PC-9 (cell line): ENCODE measurements at regions not wholly inside any gene's neighbourhood (a gene's known extent, or its start where the extent isn't known, plus 50 kb on each side); places are given as distances from the start of the nearest gene placed in this dataset.

Experiments used
- BruUV-seq: library from RNA; stranded (reverse); fragments of 400-500 nt; replicated peaks from 2 replicates; lab custom pipeline; 2021; lab: Mats Ljungman, UMichigan
- CTCF ChIA-PET: fragments of 300-600 bp; sonication (Branson Sonifier 250); formaldehyde crosslinking; loops from one replicate; lab custom pipeline; 2022; ENCODE audit warnings: antibody characterized with exemption; lab: Charles Lee
- POLR2A ChIA-PET: fragments of 300-600 bp; sonication (Branson Sonifier 250); formaldehyde crosslinking; loops from one replicate; lab custom pipeline; 2022; ENCODE audit warnings: antibody characterized with exemption; ENCODE audit not compliant: unreplicated experiment; lab: Charles Lee
- DNase-seq, 2 experiments: peaks; one replicate each; pipeline versions ENCODE4 v3.0.0 to v3.0.0-alpha.2; 2015 to 2022; ENCODE audit warnings: mixed read lengths in 1 of 2
- H2AFZ ChIP-seq: fragments of 200-600 bp; sonication (generic); 2 replicates; pipeline ENCODE4 v1.8.1; 2017; ENCODE audit warnings: antibody characterized with exemption
- H3F3A ChIP-seq: fragments of 200-600 bp; sonication (generic); 2 replicates; pipeline ENCODE4 v1.8.1; 2017; ENCODE audit warnings: antibody characterized with exemption, mild to moderate bottlenecking, low read depth; ENCODE audit not compliant: insufficient read depth
- H3K27ac ChIP-seq: fragments of 200-600 bp; sonication (generic); 2 replicates; pipeline ENCODE4 v1.6.1; 2016; ENCODE audit warnings: mixed run types
- H3K27me3 ChIP-seq: fragments of 200-600 bp; sonication (generic); 2 replicates; pipeline ENCODE4 v1.6.1; 2016; ENCODE audit warnings: low read depth, mixed run types; ENCODE audit not compliant: insufficient read depth
- H3K36me3 ChIP-seq: fragments of 200-600 bp; sonication (generic); 2 replicates; pipeline ENCODE4 v1.6.1; 2016; ENCODE audit warnings: low read depth, mixed run types
- H3K4me1 ChIP-seq: fragments of 200-600 bp; sonication (generic); replicated peaks from 2 replicates; pipeline ENCODE4 v1.6.1; 2016; ENCODE audit warnings: mixed run types; ENCODE audit not compliant: insufficient read depth
- H3K4me2 ChIP-seq: fragments of 200-600 bp; sonication (generic); 2 replicates; pipeline ENCODE4 v1.6.1; 2017; ENCODE audit warnings: mixed run types
- H3K4me3 ChIP-seq: fragments of 200-600 bp; sonication (generic); 2 replicates; pipeline ENCODE4 v1.6.1; 2016; ENCODE audit warnings: mixed run types
- H3K79me2 ChIP-seq: fragments of 200-600 bp; sonication (generic); 2 replicates; pipeline ENCODE4 v1.6.1; 2017; ENCODE audit warnings: low read depth, mixed run types
- H3K9me2 ChIP-seq: fragments of 200-600 bp; sonication (generic); 2 replicates; pipeline ENCODE4 v1.8.1; 2017; ENCODE audit warnings: mild to moderate bottlenecking; ENCODE audit not compliant: insufficient read depth
- H3K9me3 ChIP-seq: fragments of 200-600 bp; sonication (generic); 2 replicates; pipeline ENCODE4 v1.8.1; 2016; ENCODE audit warnings: low read depth; ENCODE audit not compliant: insufficient read depth
- H4K20me1 ChIP-seq: fragments of 200-600 bp; sonication (generic); 2 replicates; pipeline ENCODE4 v1.8.1; 2017; ENCODE audit not compliant: insufficient read depth
- CTCF ChIP-seq: fragments of 200-600 bp; sonication (generic); conservative IDR thresholded peaks from 2 replicates; pipeline ENCODE4 v1.6.1; 2017; ENCODE audit warnings: mixed run types, antibody characterized with exemption, mild to moderate bottlenecking, moderate library complexity
- EZH2 ChIP-seq: fragments of 200-600 bp; sonication (generic); IDR thresholded peaks from 2 replicates; pipeline ENCODE4 v1.8.0; 2017; ENCODE audit warnings: antibody characterized with exemption, low read depth
- intact Hi-C: fragments of 100-400 bp; cut with micrococcal nuclease; formaldehyde crosslinking; loops from one replicate; pipeline ENCODE4 v1.10.0; 2022; ENCODE audit not compliant: unreplicated experiment

GRCh38 chr2:83956991-83957390 lies 502.1 kb downstream of the SUCLG1 start:
- Histone ChIP-seq H2AFZ (no peak overlapping the region), H3K4me2 (no peak overlapping the region), H3F3A (no peaks in the 10 kb centered on the region), H3K79me2 (no peaks in the 10 kb centered on the region), H3K9me2 (no peaks in the 10 kb centered on the region), H3K4me3 (no peak overlapping the region), H3K4me1 (no peaks in the 10 kb centered on the region), H3K36me3 (no peaks in the 10 kb centered on the region), H3K9me3 (no peaks in the 10 kb centered on the region), H3K27ac (no peak overlapping the region), H3K27me3 (no peaks in the 10 kb centered on the region), H4K20me1 (no peaks in the 10 kb centered on the region)
- no TSS peak for BruUV-seq
- no peak for TF ChIP-seq EZH2
- no peak for TF ChIP-seq CTCF
- ChIA-PET POLR2A (no interaction called here), CTCF (no interaction called here)
- intact Hi-C loops = no loop called here
- no peak for DNase-seq

- TF ChIP-seq EZH2 = no peak
- TF ChIP-seq CTCF = no peak
- no peak overlapping the region for H3K4me3 ChIP-seq
- no peak overlapping the region for H2AFZ ChIP-seq
- ChIA-PET CTCF (no interaction called here), POLR2A (no interaction called here)
- no peaks in the 10 kb centered on the region for H3K27me3 ChIP-seq
- no peak for DNase-seq
- H4K20me1 ChIP-seq = no peaks in the 10 kb centered on the region
- no peaks in the 10 kb centered on the region for H3K9me3 ChIP-seq
- intact Hi-C loops = no loop called here
- no peak overlapping the region for H3K27ac ChIP-seq
- H3K4me1 ChIP-seq = no peaks in the 10 kb centered on the region
- no peaks in the 10 kb centered on the region for H3K36me3 ChIP-seq
- no peaks in the 10 kb centered on the region for H3F3A ChIP-seq
- no peaks in the 10 kb centered on the region for H3K79me2 ChIP-seq
- H3K4me2 ChIP-seq = no peak overlapping the region
- H3K9me2 ChIP-seq = no peaks in the 10 kb centered on the region
- BruUV-seq = no TSS peak
Measured at GRCh38 chr2:83953697-83954096, 505.4 kb downstream of the SUCLG1 start.

- Histone ChIP-seq H2AFZ (no peak overlapping the region), H3F3A (no peaks in the 10 kb centered on the region), H3K79me2 (no peaks in the 10 kb centered on the region), H3K4me3 (no peak overlapping the region), H3K9me2 (no peaks in the 10 kb centered on the region), H3K9me3 (no peaks in the 10 kb centered on the region), H3K27me3 (no peaks in the 10 kb centered on the region), H3K27ac (no peak overlapping the region), H4K20me1 (no peaks in the 10 kb centered on the region), H3K4me2 (no peak overlapping the region), H3K36me3 (no peaks in the 10 kb centered on the region), H3K4me1 (no peaks in the 10 kb centered on the region)
- DNase-seq = no peak
- intact Hi-C loops = no loop called here
- ChIA-PET CTCF (no interaction called here), POLR2A (no interaction called here)
- no TSS peak for BruUV-seq
- TF ChIP-seq CTCF (no peak), EZH2 (no peak)
Measured at GRCh38 chr2:83951378-83951947, 507.6 kb downstream of the SUCLG1 start.
